ENCODE measurements at regions not wholly inside any gene's neighbourhood (a gene's known extent, or its start where the extent isn't known, plus 50 kb on each side); places are given as distances from the start of the nearest gene placed in this dataset.
"Not testable (repeated sequence)": the region's sequence is repeated elsewhere in the genome, so short reads cannot be mapped to it uniquely, and the experiment has no call there.

- not testable (repeated sequence) for H3K27ac ChIP-seq; H3K4me3 ChIP-seq; DNase-seq (ENCODE audit: low spot score)
These were observed 56.1 kb upstream of the FRG2C start for GRCh38 chr3:75607996-75608395.

GRCh38 chr3:75609598-75609997 is 54.5 kb upstream of the FRG2C start:
- H3K4me3 ChIP-seq; H3K27ac ChIP-seq; DNase-seq (ENCODE audit: low spot score): not testable (repeated sequence)

GRCh38 chr3:75610773-75611172 is 53.4 kb upstream of the FRG2C start:
- H3K27ac ChIP-seq, result no peak overlapping the region
- no peak for TF ChIP-seq CTCF (IDR thresholded peaks at IDR 0.05)
- H3K4me3 ChIP-seq, result no peak overlapping the region
- no peak for DNase-seq (ENCODE audit: low spot score)

- not testable (repeated sequence) for H3K27ac ChIP-seq; H3K4me3 ChIP-seq; DNase-seq (ENCODE audit: low spot score)
These were observed 52.2 kb upstream of the FRG2C start for GRCh38 chr3:75611724-75612460.

Data from coronary artery (tissue), 2 donors.